Astrocyte (in vitro differentiated cells and primary cell): ENCODE measurements at regions not wholly inside any gene's neighbourhood (a gene's known extent, or its start where the extent isn't known, plus 50 kb on each side); places are given as distances from the start of the nearest gene placed in this dataset.

Source experiments
- DNase-seq: peaks from one replicate; pipeline ENCODE4 v3.0.0-alpha.2; 2010; ENCODE audit warnings: low read depth
- FAIRE-seq: peaks from 2 replicates; lab custom pipeline; 2011; peaks lifted over from hg19 to GRCh38; lab: Jason Lieb, UNC
- H2AFZ ChIP-seq: 2 replicates; pipeline ENCODE4 v1.6.0; 2012; ENCODE audit warnings: low read depth, low read length, inconsistent platforms
- H3K27ac ChIP-seq: 2 replicates; pipeline ENCODE4 v1.5.1; 2011; ENCODE audit warnings: low read depth, low read length, inconsistent platforms
- H3K27me3 ChIP-seq: 2 replicates; pipeline ENCODE4 v1.6.0; 2011; ENCODE audit warnings: low read length, inconsistent platforms; ENCODE audit not compliant: insufficient read depth
- H3K36me3 ChIP-seq: 2 replicates; pipeline ENCODE4 v1.5.1; 2011; ENCODE audit warnings: low read length, inconsistent platforms; ENCODE audit not compliant: insufficient read depth
- H3K4me1 ChIP-seq: 2 replicates; pipeline ENCODE4 v1.5.1; 2011; ENCODE audit warnings: low read length, inconsistent platforms; ENCODE audit not compliant: insufficient read depth
- H3K4me2 ChIP-seq: 2 replicates; pipeline ENCODE4 v1.6.0; 2012; ENCODE audit warnings: low read length, inconsistent platforms
- H3K4me3 ChIP-seq: 2 replicates; pipeline ENCODE4 v1.5.1; 2011; ENCODE audit warnings: low read depth, mild to moderate bottlenecking, low read length, inconsistent platforms; ENCODE audit not compliant: insufficient read depth
- H3K79me2 ChIP-seq: 2 replicates; pipeline ENCODE4 v1.6.0; 2012; ENCODE audit warnings: mild to moderate bottlenecking, low read length, inconsistent platforms; ENCODE audit not compliant: insufficient read depth
- H3K9ac ChIP-seq: 2 replicates; pipeline ENCODE4 v1.6.0; 2012; ENCODE audit warnings: mild to moderate bottlenecking, low read length, inconsistent platforms
- H3K9me3 ChIP-seq: 2 replicates; pipeline ENCODE4 v1.5.1; 2012; ENCODE audit warnings: low read depth, mild to moderate bottlenecking, low read length, inconsistent platforms; ENCODE audit not compliant: insufficient read depth
- H4K20me1 ChIP-seq: 2 replicates; pipeline ENCODE4 v1.6.0; 2012; ENCODE audit warnings: low read length, inconsistent platforms; ENCODE audit not compliant: insufficient read depth
- H3K27ac Mint-ChIP-seq: one replicate; pipeline ENCODE4 v1.8.0; 2021; ENCODE audit warnings: mild to moderate bottlenecking, mixed read lengths; ENCODE audit not compliant: unreplicated experiment
- H3K27me3 Mint-ChIP-seq: one replicate; pipeline ENCODE4 v1.8.0; 2021; ENCODE audit warnings: low read depth, mixed read lengths; ENCODE audit not compliant: unreplicated experiment
- H3K36me3 Mint-ChIP-seq: one replicate; pipeline ENCODE4 v1.8.0; 2021; ENCODE audit warnings: low read depth, mixed read lengths; ENCODE audit not compliant: unreplicated experiment
- H3K4me1 Mint-ChIP-seq: one replicate; pipeline ENCODE4 v1.8.0; 2021; ENCODE audit warnings: low read depth, mixed read lengths; ENCODE audit not compliant: unreplicated experiment
- H3K4me3 Mint-ChIP-seq: one replicate; pipeline ENCODE4 v1.8.0; 2021; ENCODE audit warnings: mild to moderate bottlenecking, moderate library complexity, mixed read lengths; ENCODE audit not compliant: unreplicated experiment
- H3K9me3 Mint-ChIP-seq: one replicate; pipeline ENCODE4 v1.8.0; 2021; ENCODE audit warnings: mild to moderate bottlenecking, mixed read lengths; ENCODE audit not compliant: unreplicated experiment
- CTCF ChIP-seq: IDR thresholded peaks from 2 replicates; pipeline ENCODE4 v1.5.1; 2011; ENCODE audit warnings: low read depth, mild to moderate bottlenecking, inconsistent platforms, low read length, moderate library complexity; ENCODE audit not compliant: insufficient read depth
- EZH2 ChIP-seq: IDR thresholded peaks from 2 replicates; pipeline ENCODE4 v1.6.1; 2012; ENCODE audit warnings: mild to moderate bottlenecking, low read length, inconsistent platforms; ENCODE audit not compliant: insufficient read depth

DNA sequence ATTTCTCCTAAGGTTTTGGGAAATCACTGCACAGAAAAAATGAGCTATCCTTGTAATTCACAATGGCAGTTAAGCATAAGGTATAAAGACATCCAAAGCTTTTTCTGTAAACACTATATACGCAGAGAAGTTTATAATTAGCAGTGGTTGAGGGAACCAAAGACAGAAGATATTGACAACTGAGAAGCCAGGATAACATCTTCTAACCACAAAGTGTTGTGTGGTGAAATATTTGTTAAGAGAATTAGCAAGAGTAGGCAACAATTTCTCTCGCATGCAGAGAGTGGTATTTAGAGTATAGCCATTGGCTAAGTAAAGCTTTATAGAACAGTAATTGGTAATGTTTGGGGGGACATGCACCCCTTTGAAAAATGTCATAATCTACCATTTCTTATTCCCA is 123.7 kb upstream of the USP15 start:
- Mint-ChIP-seq H3K27ac (no peak overlapping the region), H3K36me3 (no peaks in the 10 kb centered on the region), H3K9me3 (no peaks in the 10 kb centered on the region), H3K4me3 (no peak overlapping the region), H3K4me1 (no peaks in the 10 kb centered on the region), H3K27me3 (peaks cover 9% of the 10 kb centered on the region)
- Histone ChIP-seq H3K4me1 (no peaks in the 10 kb centered on the region), H3K9me3 (no peaks in the 10 kb centered on the region), H3K36me3 (no peaks in the 10 kb centered on the region), H2AFZ (no peak overlapping the region), H3K4me2 (no peak overlapping the region), H3K9ac (no peak overlapping the region), H3K4me3 (no peak overlapping the region), H3K27me3 (no peaks in the 10 kb centered on the region), H4K20me1 (no peaks in the 10 kb centered on the region), H3K79me2 (no peaks in the 10 kb centered on the region), H3K27ac (no peak overlapping the region)
- TF ChIP-seq EZH2 (no peak), CTCF (no peak)
- DNase-seq (no peak), FAIRE-seq (no peak)

- H3K4me1 Mint-ChIP-seq = no peaks in the 10 kb centered on the region
- Histone ChIP-seq H2AFZ (no peak overlapping the region), H3K9me3 (no peaks in the 10 kb centered on the region), H3K79me2 (no peaks in the 10 kb centered on the region), H3K4me1 (no peaks in the 10 kb centered on the region), H3K36me3 (no peaks in the 10 kb centered on the region), H4K20me1 (no peaks in the 10 kb centered on the region), H3K4me3 (no peak overlapping the region), H3K27me3 (no peaks in the 10 kb centered on the region), H3K9ac (no peak overlapping the region), H3K4me2 (no peak overlapping the region), H3K27ac (no peak overlapping the region)
- TF ChIP-seq EZH2 (no peak), CTCF (no peak)
- H3K9me3 Mint-ChIP-seq = no peaks in the 10 kb centered on the region
- peaks cover 9% of the 10 kb centered on the region for H3K27me3 Mint-ChIP-seq
- no peaks in the 10 kb centered on the region for H3K36me3 Mint-ChIP-seq
- no peak for FAIRE-seq
- DNase-seq = no peak
- H3K27ac Mint-ChIP-seq = no peak overlapping the region
- H3K4me3 Mint-ChIP-seq = no peak overlapping the region
These were observed 121.7 kb upstream of the USP15 start for GRCh38 chr12:62138527-62138926.

GRCh38 chr12:62146318-62146717 is 113.9 kb upstream of the USP15 start:
- Histone ChIP-seq H3K36me3 (no peaks in the 10 kb centered on the region), H4K20me1 (no peaks in the 10 kb centered on the region), H3K9me3 (no peaks in the 10 kb centered on the region), H3K79me2 (no peaks in the 10 kb centered on the region), H3K27ac (no peak overlapping the region), H3K4me1 (no peaks in the 10 kb centered on the region), H3K4me3 (no peak overlapping the region), H2AFZ (no peak overlapping the region), H3K9ac (no peak overlapping the region), H3K27me3 (no peaks in the 10 kb centered on the region), H3K4me2 (no peak overlapping the region)
- Mint-ChIP-seq H3K36me3 (no peaks in the 10 kb centered on the region), H3K27me3 (no peaks in the 10 kb centered on the region), H3K4me3 (no peak overlapping the region), H3K9me3 (peaks cover 2% of the 10 kb centered on the region), H3K4me1 (no peaks in the 10 kb centered on the region), H3K27ac (no peak overlapping the region)
- DNase-seq (no peak), FAIRE-seq (no peak)
- TF ChIP-seq EZH2 (no peak), CTCF (no peak)
